SW 1271 (cell line): ENCODE measurements at regions not wholly inside any gene's neighbourhood (a gene's known extent, or its start where the extent isn't known, plus 50 kb on each side); places are given as distances from the start of the nearest gene placed in this dataset.

Experiments used
- DNase-seq, 2 experiments: peaks; one replicate each; lab custom pipeline; 2025; lab: John Stamatoyannopoulos, UW

DNA sequence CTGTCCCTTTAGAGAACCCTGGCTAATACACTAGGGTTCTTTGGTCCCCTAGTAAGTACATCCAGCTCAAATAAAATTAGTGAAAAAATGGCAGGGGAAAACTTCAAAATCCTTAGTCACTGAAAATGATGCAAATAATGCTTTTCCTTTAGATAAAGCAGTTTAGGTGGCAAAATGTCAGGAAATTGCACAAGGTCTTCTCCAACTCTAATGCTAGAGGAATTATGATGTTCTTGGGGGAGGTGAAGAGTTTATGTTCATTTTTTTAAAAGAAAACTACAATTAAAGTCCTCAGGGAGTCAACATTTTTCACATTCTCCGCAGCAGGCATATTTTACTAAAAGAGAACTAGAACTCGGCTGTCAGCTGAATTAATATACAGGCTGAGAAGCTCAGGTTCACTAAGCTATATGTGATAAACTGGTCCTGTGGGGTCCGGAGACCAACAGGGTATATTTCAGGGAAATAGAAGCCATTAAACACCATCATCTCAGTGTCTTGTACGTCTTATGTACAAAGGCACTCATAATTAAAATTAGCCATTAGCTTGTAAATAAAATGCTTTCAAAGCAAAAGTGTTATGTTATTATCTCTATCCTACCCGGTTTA is 1164.7 kb upstream of the AUTS2 start:
- no peak for DNase-seq

DNA sequence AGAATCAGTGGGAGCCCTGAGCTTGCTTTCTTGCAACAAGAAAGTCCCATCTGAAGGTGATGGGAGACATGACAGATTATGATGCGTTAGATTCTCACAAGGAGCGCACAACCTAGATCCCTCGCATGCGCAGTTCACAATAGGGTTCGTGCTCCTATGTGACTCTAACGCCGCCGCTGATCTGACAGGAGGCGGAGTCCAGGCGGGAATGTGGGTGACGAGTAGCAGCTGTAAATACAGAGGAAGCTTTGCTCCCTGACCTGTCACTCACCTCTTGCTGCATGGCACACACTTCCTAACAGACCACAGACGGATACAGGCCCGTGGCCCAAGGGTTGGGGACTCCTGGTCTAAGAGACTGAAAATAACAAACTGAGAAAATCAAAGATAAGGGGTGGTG is 1163.4 kb upstream of the AUTS2 start:
- no peak for DNase-seq

DNA sequence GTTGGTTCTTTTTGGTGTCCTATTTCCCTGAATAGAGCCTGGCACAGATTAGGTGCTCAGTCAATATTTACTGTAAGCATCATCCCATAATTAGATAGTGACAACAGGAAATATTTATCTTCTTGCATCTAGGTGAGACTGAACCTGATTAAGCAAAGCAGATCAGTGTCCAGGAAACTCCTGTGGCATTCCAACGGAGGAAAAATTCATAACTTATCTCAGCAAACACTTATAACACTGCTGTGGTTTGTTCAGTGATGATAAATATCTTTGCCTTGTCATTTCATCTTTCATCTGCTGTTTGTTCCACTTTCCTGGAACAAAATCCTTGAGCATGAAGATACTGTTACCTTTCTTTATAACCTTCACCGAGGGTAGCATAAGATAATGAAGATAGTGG is 1160.3 kb upstream of the AUTS2 start:
- DNase-seq, result no peak

DNA sequence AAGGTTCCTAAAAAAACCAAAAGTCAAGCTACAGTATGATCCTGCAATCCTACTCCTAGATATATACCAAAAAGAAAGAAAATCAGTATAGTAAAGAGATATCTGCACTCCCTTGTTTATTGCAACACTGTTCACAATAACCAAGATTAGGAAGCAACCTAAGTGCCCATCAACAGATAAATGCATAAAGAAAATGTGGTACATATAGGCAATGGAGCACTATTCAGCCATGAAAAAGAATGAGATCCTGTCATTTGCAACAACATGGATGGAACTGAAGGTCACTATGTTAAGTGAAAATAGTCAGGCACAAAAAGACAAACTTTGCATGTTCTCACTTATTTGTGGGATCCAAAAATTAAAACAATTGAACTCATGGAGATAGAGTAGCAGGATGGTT is 1159.5 kb upstream of the AUTS2 start:
- no peak for DNase-seq

DNA sequence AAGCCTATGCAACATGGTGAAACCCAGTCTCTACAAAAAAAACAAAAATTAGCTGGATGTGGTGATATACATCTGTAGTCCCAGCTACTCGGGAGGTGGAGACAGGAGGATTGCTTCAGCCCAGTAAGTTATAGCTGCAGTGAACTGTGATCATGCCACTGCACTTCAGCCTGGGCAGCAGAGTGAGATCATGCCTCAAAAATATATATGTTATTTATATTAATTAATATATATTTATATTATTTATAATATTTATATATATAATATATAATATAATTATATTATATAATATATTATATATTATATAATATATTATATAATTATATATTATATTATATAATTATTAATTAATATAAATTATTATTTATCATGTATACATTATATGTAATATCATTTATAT is 1158.4 kb upstream of the AUTS2 start:
- DNase-seq, result no peak

GRCh38 chr7:68440866-68441265 is 1157.4 kb upstream of the AUTS2 start:
- DNase-seq, result no peak

GRCh38 chr7:68441645-68442044 is 1156.6 kb upstream of the AUTS2 start:
- no peak for DNase-seq

GRCh38 chr7:68442931-68443631 is 1155.2 kb upstream of the AUTS2 start:
- DNase-seq, result no peak

DNA sequence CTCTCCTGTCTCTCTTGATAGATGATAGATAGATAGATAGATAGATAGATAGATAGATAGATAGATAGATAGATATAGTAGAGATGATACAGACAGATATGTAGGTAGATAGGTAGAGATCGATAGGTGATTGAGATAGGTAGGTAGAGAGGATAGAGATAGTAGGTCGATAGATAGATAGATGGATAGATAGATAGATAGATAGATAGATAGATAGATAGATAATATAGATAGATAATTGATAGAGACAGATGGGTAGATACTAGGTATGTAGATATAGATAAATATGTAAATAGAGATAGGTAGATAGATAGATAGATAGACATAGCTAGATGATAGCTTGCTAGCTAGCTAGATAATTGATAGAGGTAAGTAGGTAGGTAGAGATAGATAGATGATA is 1154.2 kb upstream of the AUTS2 start:
- no peak for DNase-seq

GRCh38 chr7:68444956-68445355 is 1153.3 kb upstream of the AUTS2 start:
- no peak for DNase-seq

DNA sequence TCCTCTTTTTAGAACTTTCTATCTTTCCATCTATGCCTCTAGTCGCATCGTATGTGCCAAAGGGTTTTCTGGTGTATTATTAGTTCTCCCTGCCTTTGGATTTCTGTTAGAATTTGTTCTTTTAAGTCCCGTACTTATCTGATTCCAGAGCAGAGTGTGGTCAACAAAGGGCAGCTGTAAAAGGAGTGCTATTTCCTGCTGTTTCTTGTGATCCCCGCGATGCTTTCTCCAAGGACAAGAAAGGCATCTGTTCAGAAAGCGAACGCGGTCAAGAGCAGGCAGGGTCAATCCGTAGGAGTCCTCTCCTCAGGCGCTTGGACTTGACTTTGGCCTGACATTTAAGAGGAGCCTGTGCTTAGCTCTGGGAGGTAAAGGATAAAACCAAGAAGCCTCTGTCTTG is 1152.1 kb upstream of the AUTS2 start:
- DNase-seq, result no peak

DNA sequence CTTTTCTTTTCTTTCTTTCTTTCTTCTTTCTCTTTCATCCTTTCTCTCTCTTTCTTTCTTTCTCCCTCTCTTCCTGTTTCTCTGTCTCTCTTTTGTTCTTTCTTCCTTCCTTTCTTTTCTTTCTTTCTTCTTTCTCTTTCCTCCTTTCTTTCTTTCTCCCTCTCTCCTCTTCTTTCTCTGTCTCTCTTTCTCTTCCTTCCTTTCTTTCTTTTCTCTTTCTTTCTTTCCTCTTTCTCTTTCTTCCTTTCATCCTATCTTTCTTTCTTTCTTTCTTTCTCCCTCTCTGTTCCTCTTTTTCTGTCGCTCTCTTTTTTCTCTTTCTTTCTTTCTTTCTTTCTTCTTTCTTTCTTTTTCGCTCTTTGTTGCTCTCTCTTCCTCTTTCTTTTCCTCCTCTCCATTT is 1149.2 kb upstream of the AUTS2 start:
- DNase-seq, result no peak

- no peak for DNase-seq
Observed at GRCh38 chr7:68449816-68450215, 1148.5 kb upstream of the AUTS2 start.

- DNase-seq, result no peak
Observed at GRCh38 chr7:68454931-68455330, 1143.3 kb upstream of the AUTS2 start.

DNA sequence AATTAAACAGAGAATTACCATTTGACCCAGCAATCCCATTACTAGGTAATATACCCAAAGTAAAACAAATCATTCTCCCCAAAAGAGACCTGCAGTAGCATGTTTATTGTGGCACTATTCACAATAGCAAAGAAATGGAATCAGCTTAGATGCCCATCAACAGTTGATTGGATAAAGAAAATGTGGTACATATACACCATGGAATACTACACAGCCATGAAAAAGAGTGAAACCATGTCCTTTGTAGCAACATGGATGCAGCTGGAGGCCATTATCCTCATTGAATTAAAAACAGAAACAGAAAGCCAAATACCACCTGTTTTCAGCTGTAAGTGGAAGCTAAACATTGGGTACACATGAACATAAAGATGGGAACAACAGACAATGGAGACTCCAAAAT is 1141.8 kb upstream of the AUTS2 start:
- no peak for DNase-seq

DNA sequence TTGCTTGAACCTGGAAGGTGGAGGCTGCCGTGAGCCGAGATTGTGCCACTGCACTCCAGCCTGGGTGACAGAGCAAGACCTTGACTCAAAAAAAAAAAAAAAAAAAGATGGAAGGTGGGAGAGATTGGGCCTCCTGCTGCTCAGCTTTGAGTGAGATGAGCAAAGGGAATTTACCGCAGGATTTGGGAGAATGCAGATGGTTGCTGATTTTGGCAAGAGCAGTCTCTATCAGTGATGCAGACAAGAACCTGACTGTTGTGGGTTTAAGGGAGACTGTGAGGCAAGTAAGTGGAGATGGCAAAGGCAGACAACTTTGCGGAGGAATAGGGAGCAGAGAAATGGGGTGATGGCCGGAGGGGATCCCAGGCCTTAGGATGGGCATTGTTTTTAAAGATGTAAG is 1140.8 kb upstream of the AUTS2 start:
- DNase-seq, result no peak

- DNase-seq, result no peak
Observed at GRCh38 chr7:68458010-68458908, 1140.0 kb upstream of the AUTS2 start.

GRCh38 chr7:68461430-68461829 is 1136.8 kb upstream of the AUTS2 start:
- DNase-seq, result no peak

GRCh38 chr7:68470836-68471435 is 1127.3 kb upstream of the AUTS2 start:
- no peak for DNase-seq

GRCh38 chr7:68472688-68473087 is 1125.6 kb upstream of the AUTS2 start:
- no peak for DNase-seq

GRCh38 chr7:68474661-68475216 is 1123.5 kb upstream of the AUTS2 start:
- no peak for DNase-seq

- DNase-seq, result no peak
Observed at GRCh38 chr7:68476966-68477365, 1121.3 kb upstream of the AUTS2 start.
